Heart left ventricle (tissue), 13 donors: ENCODE measurements at regions not wholly inside any gene's neighbourhood (a gene's known extent, or its start where the extent isn't known, plus 50 kb on each side); places are given as distances from the start of the nearest gene placed in this dataset.

Source experiments
- CTCF ChIP-seq, 12 donors: fragments of 200-600 bp; sonication (generic) in 4 of 12; IDR thresholded peaks; one replicate each; pipeline versions ENCODE4 v1.5.0 to v1.8.0; 2018 to 2022; ENCODE audit warnings: antibody characterized with exemption in 12 of 12, mild to moderate bottlenecking in 5 of 12
- POLR2A ChIP-seq, 2 donors: fragments of 450-650 bp; IDR thresholded peaks; one replicate each; pipeline ENCODE4 v1.6.1; 2017; ENCODE audit warnings: antibody characterized with exemption in 2 of 2, mild to moderate bottlenecking in 2 of 2, moderate library complexity in 2 of 2
- donor health status: ischemic (EF 13 %, LVEDD 7.1; RV severe dilation, severe dysfunction).
- donor health status: DM: no; HTN: yes; CAD: no.
- donor health status: DM: no; HTN: no; CAD: no.
- donor health status: ischemic (EF 25% LVEDD 6.9; RV normal size, moderate dysfunction).
- donor health status: ischemic (EF 25% LVEDD 5.7; RV mildly dilated, moderate dysfunction).
- donor health status: ischemic (EF 35%, LVEDD 5.7; RV mildly dilated, moderate dysfunction).
- donor health status: nonischemic (EF 11% LVEDD 7.7; RV severe dilation, severe dysfunction).
- donor health status: DM: yes; HTN: yes; CAD: no.
- donor health status: PGD.
- donor health status: ischemic (EF 29% LVEDD 5.4; RV normal size, mild dysfunction).
- donor health status: nonischemic (EF 23%, LVEDD 6.1; RV moderate dilation, normal function).

DNA sequence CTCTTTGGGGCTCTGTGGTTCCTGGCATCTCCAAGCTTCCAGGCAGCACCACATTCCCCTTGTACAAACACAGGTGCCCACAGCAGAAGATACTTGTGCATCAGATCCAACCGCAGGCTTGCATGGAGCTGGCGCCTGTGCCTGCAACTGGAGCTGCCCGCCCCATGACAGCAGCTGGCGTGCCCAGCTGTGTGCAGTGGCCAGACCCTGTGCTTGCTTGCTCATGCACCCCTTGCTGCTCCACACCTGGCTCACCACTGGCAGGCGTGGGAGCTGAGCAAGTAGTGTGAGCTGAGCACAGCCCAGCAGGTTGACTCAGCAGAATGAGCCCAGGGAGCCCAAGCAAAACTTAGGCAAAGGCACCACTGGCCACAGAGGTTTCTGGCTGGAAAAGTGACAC lies 84.4 kb upstream of the STARD4 start:
- no peak for TF ChIP-seq CTCF (IDR thresholded peaks at IDR 0.05)
- TF ChIP-seq POLR2A (IDR thresholded peaks at IDR 0.05) = no peak
